ENCODE measurements at regions not wholly inside any gene's neighbourhood (a gene's known extent, or its start where the extent isn't known, plus 50 kb on each side); places are given as distances from the start of the nearest gene placed in this dataset.

DNA sequence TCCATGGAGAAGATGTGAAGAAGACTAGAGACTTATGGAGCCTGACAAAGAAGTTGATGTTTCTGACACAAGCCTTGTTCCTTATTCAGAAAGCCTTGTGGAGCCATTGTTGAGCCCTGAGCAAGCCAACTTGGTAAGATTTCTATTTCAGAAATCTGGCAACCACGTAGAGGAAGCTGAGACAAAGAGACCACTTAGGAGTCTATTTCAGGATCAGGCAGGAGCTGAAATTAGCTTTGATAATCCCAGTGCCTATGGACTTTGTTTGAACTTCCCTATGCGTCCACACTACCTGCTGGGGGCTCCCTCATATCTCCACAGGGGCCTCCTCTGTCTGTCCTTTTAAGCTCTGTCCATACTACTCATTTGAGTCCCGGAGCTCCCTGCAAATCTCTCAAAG, 540.0 kb upstream of the GOT2 start:
- no peak for DNase-seq
- Histone ChIP-seq H3K36me3 (ENCODE audit: low read depth) (no peaks in the 10 kb centered on the region), H3K27me3 (replicated peaks; ENCODE audit: insufficient read depth) (no peaks in the 10 kb centered on the region), H3K79me2 (ENCODE audit: insufficient read depth) (no peaks in the 10 kb centered on the region), H3K9me3 (ENCODE audit: low read depth) (no peaks in the 10 kb centered on the region), H3K9ac (no peak overlapping the region), H3K4me1 (ENCODE audit: insufficient read depth) (no peaks in the 10 kb centered on the region), H2AFZ (no peak overlapping the region), H4K20me1 (ENCODE audit: insufficient read depth) (no peaks in the 10 kb centered on the region), H3K4me2 (ENCODE audit: unreplicated experiment) (no peak overlapping the region), H3K9me2 (ENCODE audit: insufficient read depth) (no peaks in the 10 kb centered on the region), H3F3A (ENCODE audit: insufficient read depth) (no peaks in the 10 kb centered on the region), H3K4me3 (no peak overlapping the region), H3K27ac (no peak overlapping the region)
- no peak for TF ChIP-seq EZH2 (IDR thresholded peaks at IDR 0.05; ENCODE audit: insufficient read depth, poor library complexity, severe bottlenecking)
- no peak for TF ChIP-seq EZH2phosphoT487 (IDR thresholded peaks at IDR 0.05; ENCODE audit: insufficient read depth, low read depth)
- in situ Hi-C loops (cut with MboI) = no loop called here
- 16 to 19% methylated on average over 3 of the region's 3 CpGs for WGBS, 2 experiments (ENCODE audit: low coverage in 1 of 2, low lambda C conversion rate in 2 of 2, missing lambda C conversion rate in 2 of 2)

- in situ Hi-C loops (cut with MboI) = no loop called here
- TF ChIP-seq EZH2phosphoT487 (IDR thresholded peaks at IDR 0.05; ENCODE audit: insufficient read depth, low read depth) (no peak), EZH2 (IDR thresholded peaks at IDR 0.05; ENCODE audit: insufficient read depth, poor library complexity, severe bottlenecking) (no peak)
- DNase-seq = no peak
- Histone ChIP-seq H3K36me3 (ENCODE audit: low read depth) (no peaks in the 10 kb centered on the region), H3F3A (ENCODE audit: insufficient read depth) (no peaks in the 10 kb centered on the region), H3K4me2 (ENCODE audit: unreplicated experiment) (no peak overlapping the region), H3K79me2 (ENCODE audit: insufficient read depth) (no peaks in the 10 kb centered on the region), H4K20me1 (ENCODE audit: insufficient read depth) (no peaks in the 10 kb centered on the region), H3K4me1 (ENCODE audit: insufficient read depth) (no peaks in the 10 kb centered on the region), H3K9ac (no peak overlapping the region), H3K9me3 (ENCODE audit: low read depth) (no peaks in the 10 kb centered on the region), H3K27ac (no peak overlapping the region), H2AFZ (no peak overlapping the region), H3K27me3 (replicated peaks; ENCODE audit: insufficient read depth) (no peaks in the 10 kb centered on the region), H3K4me3 (no peak overlapping the region), H3K9me2 (ENCODE audit: insufficient read depth) (no peaks in the 10 kb centered on the region)
- WGBS, 2 experiments (ENCODE audit: low coverage in 1 of 2, low lambda C conversion rate in 2 of 2, missing lambda C conversion rate in 2 of 2) = 36 to 43% methylated on average over 4 of the region's 4 CpGs
These were observed 529.8 kb upstream of the GOT2 start for GRCh38 chr16:59263955-59264354.

- Histone ChIP-seq H3F3A (ENCODE audit: insufficient read depth) (no peaks in the 10 kb centered on the region), H3K27ac (no peak overlapping the region), H3K9ac (no peak overlapping the region), H3K4me3 (no peak overlapping the region), H3K4me2 (ENCODE audit: unreplicated experiment) (no peak overlapping the region), H4K20me1 (ENCODE audit: insufficient read depth) (no peaks in the 10 kb centered on the region), H2AFZ (no peak overlapping the region), H3K9me2 (ENCODE audit: insufficient read depth) (no peaks in the 10 kb centered on the region), H3K79me2 (ENCODE audit: insufficient read depth) (no peaks in the 10 kb centered on the region), H3K9me3 (ENCODE audit: low read depth) (no peaks in the 10 kb centered on the region), H3K36me3 (ENCODE audit: low read depth) (no peaks in the 10 kb centered on the region), H3K4me1 (ENCODE audit: insufficient read depth) (no peaks in the 10 kb centered on the region), H3K27me3 (replicated peaks; ENCODE audit: insufficient read depth) (no peaks in the 10 kb centered on the region)
- no peak for DNase-seq
- no peak for TF ChIP-seq EZH2 (IDR thresholded peaks at IDR 0.05; ENCODE audit: insufficient read depth, poor library complexity, severe bottlenecking)
- TF ChIP-seq EZH2phosphoT487 (IDR thresholded peaks at IDR 0.05; ENCODE audit: insufficient read depth, low read depth) = no peak
- 23 to 28% methylated on average over 4 of the region's 4 CpGs for WGBS, 2 experiments (ENCODE audit: low coverage in 1 of 2, low lambda C conversion rate in 2 of 2, missing lambda C conversion rate in 2 of 2)
- in situ Hi-C loops (cut with MboI) = no loop called here
These were observed 526.8 kb upstream of the GOT2 start for GRCh38 chr16:59260892-59261291.

GRCh38 chr16:59259950-59260319, 525.8 kb upstream of the GOT2 start:
- Histone ChIP-seq H3K27me3 (replicated peaks; ENCODE audit: insufficient read depth) (no peaks in the 10 kb centered on the region), H3K27ac (no peak overlapping the region), H4K20me1 (ENCODE audit: insufficient read depth) (no peaks in the 10 kb centered on the region), H2AFZ (no peak overlapping the region), H3K4me3 (no peak overlapping the region), H3K4me2 (ENCODE audit: unreplicated experiment) (no peak overlapping the region), H3K4me1 (ENCODE audit: insufficient read depth) (no peaks in the 10 kb centered on the region), H3K9me2 (ENCODE audit: insufficient read depth) (no peaks in the 10 kb centered on the region), H3F3A (ENCODE audit: insufficient read depth) (no peaks in the 10 kb centered on the region), H3K36me3 (ENCODE audit: low read depth) (no peaks in the 10 kb centered on the region), H3K79me2 (ENCODE audit: insufficient read depth) (no peaks in the 10 kb centered on the region), H3K9me3 (ENCODE audit: low read depth) (no peaks in the 10 kb centered on the region), H3K9ac (no peak overlapping the region)
- no peak for TF ChIP-seq EZH2 (IDR thresholded peaks at IDR 0.05; ENCODE audit: insufficient read depth, poor library complexity, severe bottlenecking)
- TF ChIP-seq EZH2phosphoT487 (IDR thresholded peaks at IDR 0.05; ENCODE audit: insufficient read depth, low read depth) = no peak
- DNase-seq = no peak
- in situ Hi-C loops (cut with MboI) = no loop called here
